Fibroblast of gingiva (primary cell): ENCODE measurements at regions not wholly inside any gene's neighbourhood (a gene's known extent, or its start where the extent isn't known, plus 50 kb on each side); places are given as distances from the start of the nearest gene placed in this dataset.

ENCODE experiments used
- DNase-seq: peaks from one replicate; pipeline ENCODE4 v3.0.0-alpha.2; 2011; ENCODE audit warnings: low read depth

DNA sequence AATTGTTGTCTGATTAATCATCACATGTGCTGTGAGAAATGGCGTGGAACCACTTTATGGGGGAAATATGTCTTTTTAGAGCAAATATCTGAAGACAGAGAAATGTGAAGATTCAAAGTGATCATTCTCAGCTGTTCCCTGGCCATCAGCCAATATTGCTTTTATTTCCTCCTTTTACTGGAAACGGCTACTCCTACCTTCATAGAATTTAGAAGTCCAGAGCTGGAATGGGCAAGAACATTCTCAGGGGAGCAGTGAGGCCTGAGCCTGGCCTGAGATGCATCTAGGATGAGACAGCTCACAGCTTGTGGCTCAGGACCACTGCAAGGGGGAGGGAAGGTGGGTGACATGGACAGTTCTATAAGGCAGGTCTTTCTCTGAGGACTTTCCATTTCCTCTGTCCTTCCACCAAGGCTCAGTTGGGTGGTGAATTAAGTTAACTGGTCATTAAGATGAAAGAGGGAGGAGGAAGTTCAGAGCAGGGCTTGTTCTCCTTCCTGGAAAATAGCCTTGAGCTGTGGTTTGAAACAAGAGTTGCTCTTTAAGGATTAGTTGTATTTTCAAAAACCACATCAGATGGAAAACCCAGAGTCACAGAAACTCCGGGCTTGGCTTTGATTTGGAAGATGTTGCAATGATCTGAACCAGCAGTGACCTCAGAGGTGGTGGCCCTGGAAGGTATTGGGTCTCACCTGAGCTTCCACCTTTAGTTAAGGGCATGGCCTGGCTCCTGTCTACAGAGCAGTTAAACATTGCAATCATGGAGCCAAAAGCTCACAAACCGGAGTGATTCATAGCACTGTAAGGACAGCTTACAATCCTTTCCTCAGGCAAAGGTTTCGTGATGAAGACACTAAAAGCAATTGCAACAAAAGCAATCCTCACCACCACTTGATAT is 144.3 kb downstream of the VAPA start:
- peak; percentile 89 for DNase-seq

DNA sequence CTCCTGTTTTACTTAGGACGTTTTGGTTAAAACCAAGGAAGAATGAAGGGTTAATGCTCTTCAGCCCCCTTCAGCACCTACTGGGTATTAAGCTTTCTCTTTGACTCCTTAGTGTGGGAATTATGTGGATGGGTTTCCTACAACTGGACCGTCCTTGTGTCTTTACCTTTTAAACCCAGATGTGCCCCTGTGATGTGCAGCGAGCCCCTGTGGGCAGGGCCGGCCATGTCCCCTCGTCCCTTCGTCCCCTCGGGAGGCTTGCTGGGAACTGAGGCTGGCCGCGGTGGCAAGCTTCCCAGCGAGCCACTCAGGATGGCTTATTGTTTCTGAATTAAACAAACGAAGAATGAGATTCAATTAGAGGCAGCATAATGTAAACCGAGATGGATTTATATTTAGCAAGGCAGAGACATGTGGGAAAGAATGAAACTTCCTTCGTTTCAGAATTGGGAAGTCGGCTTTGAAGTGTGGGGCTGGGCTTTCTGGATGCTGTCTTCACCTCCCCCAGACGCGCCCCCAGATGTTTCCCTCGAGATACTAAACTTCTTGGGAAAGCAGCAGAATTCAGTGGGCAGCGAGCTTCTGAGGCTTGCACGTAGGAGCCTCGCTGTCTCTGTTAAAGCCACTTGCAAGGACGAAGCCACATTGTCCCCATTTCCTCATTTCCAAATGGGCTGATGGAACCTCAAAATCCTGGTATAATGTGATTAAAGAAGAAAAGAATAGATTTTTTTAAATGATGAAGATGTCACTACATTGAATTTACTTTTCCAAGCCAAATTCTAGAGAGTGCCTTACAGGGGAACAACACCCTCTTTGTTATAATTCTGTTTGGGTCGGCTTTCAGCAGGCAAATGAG is 146.0 kb downstream of the VAPA start:
- peak; percentile 25 for DNase-seq

DNA sequence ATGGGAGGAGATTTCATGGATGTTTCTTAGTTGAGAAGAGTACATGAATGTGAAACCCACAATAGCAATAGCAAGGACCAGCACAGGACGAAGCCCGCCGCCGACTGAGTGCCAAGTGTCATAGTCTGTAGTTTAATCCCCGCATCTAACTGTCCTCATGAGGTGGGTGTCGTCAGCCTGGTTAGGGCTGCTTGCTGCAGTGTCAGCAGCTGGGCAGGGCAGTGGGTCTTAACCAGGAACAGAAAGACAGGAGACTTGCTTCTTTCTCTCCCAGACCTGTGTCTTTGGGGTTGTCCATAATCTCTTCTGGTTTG is 146.6 kb downstream of the VAPA start:
- DNase-seq = no peak

DNA sequence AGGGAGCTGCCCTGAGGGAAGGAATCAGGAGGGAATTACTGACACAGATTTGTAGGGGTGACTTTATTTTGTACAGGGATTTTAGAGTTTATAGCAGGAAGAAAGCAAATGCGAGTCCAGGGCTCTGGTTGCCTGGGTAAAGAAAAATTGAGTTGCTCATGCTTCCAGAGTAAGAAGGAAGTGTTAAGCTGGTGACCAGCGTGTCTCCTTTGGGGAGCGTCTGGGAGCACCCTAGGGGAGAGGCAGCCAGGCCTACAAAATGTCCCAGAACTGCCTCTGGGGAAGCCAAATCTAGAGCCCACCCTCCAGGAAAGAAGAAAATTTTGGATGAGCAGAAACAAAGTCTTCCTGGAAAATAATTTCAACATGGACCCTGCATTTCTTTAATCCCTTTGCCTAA is 147.0 kb downstream of the VAPA start:
- DNase-seq = no peak

DNA sequence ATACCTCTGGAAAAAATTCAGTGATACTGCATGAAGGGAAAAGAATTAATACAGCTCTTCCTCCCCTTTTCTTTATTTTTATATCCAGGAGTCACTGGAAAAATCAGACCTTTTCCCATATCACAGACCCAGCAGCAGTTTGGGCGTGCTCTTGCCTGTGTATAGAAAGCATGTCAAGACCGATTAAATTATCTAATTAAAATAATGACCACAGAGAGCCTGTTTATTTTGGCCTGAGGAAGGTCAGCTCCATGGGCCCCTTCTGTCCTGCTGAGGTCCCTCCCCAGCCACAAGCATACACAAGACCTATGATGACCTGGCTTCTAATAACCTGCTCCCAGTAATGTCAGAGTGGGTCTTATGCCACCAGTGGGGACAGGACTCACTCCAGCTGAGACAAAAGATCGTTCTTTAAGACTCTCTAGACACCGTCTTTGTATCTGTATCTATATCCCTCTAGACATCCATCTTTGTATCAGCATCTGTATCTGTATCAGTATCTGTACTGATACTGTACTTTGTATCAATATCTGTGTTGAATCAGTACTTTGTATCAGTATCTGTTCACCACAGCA is 147.8 kb downstream of the VAPA start:
- no peak for DNase-seq

DNA sequence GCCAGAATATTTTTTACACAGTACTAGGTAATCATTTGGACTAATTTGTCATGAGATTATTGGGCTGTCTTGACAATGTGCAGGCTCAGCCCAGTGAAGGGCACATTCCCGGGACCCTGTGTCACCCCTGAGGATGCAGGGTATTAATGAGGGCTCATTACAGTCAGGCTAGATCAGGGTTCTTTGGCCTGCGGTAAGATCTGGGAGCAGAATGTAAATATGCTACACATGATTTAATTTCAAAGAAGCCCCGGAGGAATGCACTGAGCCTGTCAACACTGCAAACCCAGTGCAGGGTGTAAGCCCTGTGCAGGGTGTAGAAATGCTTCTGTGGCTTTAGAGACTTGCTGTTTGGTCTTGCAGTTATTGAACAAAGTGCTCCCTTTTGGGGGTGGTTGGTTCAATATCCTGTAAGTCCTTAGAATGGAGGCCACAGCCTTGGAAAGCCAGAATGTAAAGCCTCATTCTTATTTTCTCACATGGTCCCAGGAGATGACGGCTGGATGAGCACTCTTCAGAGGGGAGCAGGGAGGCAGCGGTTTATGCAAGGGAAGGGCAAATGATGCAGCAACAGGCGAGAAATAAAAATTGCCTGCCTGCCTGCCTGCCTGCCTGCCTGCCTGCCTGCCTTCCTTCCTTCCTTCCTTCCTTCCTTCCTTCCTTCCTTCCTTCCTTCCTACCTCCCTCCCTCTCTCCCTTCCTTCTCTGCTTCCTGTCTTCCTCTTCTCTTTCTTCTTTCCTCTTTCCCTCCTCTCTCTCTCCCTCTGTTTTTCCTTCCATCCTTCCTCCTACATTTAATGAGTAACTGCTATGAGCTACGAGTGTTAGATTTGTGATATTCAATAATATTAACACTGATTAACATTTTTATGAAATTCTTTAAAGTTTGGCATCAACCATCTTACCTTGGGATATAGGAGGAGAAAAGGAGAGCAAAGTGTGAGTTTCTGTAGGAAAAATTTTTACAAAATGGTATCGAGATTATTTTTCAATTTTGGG is 148.8 kb downstream of the VAPA start:
- peak; percentile 59 for DNase-seq

DNA sequence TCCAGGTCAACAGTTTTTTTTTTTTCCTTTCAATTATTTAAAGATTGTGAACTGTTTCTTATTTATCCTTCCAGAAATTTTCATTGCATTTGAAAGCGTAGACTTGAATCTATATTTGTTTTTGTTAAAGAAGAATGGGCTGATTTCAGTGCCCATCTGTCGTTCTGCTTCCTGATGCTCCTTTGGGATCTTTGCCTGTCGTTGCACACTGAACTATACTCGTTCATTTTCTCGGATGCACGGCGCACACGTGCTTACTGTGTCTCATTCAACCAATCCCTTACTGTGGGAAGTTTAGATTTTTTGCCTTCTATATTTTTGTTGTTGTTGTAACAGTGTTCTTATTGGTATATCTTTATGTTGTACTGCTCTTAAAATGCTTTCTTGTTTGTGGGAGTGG is 149.7 kb downstream of the VAPA start:
- no peak for DNase-seq

DNA sequence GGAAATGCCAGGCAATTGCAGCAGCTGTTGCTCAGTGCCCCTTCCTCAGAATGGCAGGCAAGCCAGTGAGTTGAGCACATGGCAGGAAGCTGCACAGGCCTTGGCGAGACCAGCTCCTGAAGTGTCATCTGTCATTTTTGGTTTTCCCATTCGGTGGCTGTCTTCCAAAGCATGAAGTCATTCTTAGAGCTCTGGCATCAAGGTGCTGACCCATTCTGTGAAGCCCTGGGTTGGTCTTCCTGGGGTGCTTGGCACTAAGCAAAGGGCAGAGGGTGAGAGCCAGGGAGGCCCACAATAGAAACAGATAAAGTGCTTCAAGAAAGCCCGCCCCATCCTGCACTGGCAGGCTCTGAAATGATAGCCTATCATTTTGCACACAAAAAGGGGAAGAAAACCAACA is 150.5 kb downstream of the VAPA start:
- no peak for DNase-seq

DNA sequence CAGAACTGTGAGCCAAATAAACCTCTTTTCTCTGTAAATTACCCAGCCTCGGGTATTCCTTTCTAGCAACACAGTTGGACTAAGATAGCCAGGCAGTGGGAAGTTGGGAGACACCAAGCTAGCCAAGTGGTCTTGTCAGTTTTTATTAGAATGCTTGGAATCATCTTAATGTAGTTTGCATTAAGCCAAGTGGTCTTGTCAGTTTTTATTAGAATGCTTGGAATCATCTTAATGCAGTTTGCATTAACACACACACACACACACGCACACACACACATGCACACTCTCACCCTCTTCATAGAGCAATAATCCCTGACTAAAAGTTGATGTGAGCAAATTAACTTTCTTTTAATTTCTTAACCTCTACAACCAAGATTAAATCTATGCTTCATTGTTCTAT is 151.5 kb downstream of the VAPA start:
- DNase-seq = no peak

DNA sequence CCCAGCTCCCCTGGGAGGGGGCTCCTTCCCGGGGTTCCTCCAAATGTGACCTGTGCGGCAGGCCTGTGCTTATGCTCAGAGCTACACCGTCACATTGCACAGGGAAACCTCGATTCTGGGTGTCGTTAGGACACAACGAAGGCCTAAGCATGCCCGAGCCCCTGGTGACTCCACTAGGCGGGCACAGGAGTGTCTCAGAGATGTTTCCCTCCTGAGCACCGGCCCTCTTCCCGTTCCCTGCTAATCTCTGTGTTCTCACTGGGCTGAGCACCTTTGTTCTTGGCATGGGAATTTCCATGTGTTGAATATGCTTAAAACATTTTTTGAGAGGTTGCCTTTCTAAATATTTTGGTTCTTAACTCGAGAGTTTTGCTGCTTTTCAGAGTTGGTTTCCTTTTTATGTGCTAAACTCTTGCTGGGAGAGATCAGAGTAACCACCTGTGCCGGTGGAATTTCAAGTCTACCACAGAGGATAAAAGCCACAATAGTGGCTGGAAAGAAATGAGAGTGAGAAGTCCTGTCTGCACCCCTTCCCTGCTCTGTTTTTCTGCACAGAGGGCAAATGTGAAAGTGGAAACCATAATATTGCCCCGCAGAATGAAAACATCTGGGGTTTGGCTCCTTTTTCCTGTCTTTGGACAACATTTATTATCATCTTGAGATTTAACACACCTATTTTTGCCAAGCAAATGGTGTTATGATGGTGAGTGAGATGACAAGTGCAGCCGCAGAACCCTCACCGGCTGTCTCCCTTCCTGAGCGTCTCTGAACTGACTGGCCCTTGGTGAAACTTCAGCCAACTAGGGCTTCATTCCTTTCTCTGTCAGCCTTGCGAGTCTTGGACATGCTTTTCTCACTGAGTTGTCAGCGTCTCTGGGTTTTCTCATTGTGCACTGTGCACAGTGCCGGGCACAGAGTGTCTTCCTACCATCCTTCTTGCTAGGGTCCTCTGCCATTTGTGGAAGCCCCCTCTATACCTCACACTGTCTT is 154.1 kb downstream of the VAPA start:
- DNase-seq = no peak

DNA sequence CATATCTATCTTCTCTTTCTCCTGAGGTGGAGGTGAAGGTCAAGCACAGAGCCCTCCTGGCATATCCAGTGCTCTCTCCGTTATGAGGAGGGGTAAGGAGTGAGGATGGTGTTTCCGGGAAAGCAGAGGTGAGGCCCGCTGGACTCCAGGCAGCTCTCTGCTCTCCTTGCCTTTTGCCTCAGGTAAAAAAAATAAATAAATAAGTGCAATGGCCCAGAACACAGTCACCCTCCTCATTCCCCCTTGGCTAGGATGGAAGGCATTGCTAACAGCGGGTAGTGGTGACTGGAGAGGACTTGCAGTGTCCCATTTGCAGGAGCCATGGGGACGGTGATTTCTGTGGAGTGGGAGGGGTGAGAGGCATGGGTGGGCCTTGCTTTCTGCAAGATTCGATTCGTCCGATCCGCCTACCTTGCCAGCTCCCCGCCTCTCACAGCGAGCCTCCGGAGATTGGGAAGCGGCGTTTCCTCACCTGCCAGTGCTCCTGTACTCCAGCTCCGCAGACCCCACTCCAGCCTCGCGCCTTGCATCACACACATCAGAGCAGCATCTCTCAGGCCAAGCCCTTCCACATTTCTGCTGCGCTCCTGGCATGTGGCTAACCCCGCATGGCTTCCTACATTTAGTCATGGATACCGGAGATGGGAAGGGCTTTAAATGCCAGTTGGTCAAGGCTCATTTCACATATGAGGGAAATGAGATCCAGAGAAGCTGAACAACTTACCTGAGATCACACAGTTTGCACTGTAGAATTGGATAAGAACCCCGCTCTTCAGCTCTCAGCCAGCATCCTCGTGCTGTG is 155.2 kb downstream of the VAPA start:
- no peak for DNase-seq

DNA sequence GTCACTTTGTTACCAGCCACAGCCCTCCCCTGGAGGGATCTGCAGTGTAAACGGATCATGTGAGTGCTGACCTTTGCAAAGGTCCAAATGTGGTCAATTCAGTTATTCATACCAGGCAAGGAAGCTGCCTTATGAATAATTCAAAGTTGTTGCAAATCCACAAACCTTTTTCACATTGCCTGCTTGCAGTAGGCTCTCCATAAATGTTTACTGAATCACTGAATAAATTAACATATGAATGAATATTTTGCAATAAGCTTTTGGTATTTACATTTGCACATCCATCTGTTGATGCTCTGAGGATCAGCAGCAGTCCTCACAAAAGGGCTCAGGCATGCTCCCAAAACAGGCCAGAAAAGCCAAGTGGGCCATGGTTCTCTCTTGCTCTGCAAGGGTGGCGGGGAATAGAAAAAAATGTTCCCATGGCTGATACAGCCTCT is 156.8 kb downstream of the VAPA start:
- DNase-seq = peak; percentile 99

DNA sequence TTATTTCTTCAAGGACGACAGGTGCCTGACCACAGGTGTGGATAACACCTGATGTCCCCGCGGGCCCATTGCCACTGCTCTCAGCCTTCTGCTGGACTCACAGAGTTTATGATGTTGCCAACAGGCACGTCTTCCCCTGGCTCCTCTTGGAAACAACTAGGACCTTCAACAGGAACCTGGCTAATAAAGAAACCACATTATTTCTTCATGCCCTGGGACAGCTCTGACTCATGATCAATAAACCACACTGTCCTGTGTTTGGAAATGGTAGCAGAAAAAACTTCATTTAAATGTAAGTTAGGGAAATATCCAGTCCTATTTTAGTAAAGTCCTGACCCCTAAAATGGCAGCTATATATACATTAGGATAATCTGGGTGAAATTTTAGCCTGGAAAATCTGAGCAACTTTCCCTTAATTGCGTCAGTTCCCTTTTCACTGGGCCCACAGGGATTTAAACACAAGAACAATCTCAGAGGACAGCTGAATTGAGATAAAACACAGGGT is 158.9 kb downstream of the VAPA start:
- peak; percentile 86 for DNase-seq

DNA sequence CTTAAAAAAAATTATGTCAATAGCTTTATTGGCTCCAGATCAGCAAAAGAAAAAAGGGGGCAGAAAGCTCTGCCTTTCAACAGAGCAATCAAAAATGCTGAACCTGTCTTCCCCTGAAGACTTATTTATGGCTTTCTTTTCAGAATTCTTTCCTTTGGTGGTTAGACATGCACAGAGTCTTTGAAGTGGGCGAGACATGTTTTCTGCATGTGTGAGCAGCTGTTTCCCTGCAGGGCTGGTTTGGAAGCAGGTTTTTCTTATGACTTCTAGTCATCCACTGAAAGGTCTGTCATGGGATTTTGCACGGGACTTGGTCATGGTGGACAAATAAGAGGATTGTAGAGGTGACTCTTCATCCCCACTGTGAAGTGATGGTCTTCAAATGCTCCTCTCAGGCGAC is 160.3 kb downstream of the VAPA start:
- no peak for DNase-seq

DNA sequence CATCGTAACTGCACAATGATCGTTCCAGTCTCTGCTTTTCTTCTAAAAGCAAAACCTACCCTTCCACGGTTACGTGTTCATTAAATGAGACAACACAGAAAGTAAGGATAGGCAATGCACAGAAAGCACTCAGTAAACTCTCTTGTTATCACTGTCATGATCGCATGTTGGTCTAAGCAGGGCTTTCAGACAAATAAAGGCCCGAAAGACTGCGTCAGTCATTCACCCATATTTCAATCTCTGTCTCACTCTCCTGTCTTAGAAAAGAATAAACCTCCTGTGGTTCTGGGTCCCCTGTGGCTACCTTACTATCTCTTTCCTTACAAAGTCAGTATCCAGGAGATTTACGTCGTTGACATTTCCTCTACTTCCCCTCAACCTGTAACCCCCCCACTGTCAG is 160.9 kb downstream of the VAPA start:
- no peak for DNase-seq

DNA sequence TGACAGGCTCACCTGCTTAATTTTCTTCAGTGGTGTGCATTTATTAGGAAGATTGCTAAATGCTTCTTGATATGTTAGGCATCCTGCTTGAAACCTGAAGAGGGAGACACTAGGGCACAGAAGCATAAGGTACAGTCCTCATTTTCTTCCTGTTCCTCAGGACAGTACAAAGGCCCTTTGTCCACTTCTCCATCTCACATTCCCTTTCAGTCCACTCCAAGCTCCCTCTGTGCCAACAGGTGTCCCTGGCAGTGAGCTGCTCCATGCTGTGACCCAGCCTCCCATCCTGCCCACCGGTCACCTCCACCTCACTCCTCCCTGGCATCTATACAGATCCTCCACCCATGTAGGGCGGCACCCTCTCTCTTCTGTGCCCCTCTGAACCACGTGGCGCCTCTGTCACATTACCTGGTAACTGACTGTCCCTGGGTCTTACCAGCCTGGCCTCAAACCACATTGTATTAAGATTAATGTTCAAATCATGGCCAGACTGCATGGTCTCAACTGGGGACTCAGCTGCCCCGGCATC is 162.8 kb downstream of the VAPA start:
- no peak for DNase-seq

DNA sequence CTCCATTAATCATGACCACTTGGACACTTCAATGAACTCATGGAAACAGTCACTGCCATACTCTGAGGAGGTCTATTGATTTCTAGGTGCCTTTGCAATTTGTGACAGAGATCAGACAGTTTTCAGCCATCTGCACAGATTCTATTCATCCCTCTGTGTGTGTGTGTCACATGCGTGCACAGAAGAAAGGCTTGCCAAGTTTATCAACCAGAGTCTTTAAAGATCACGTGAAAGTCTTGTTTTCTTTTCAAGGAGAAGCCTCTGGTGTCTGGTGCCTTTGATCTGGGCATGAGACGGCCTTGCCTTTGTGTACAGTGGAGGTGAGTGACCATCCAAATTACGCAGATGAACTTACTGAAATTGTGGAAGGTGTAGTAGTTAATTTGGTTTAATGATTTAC is 164.2 kb downstream of the VAPA start:
- DNase-seq = no peak

DNA sequence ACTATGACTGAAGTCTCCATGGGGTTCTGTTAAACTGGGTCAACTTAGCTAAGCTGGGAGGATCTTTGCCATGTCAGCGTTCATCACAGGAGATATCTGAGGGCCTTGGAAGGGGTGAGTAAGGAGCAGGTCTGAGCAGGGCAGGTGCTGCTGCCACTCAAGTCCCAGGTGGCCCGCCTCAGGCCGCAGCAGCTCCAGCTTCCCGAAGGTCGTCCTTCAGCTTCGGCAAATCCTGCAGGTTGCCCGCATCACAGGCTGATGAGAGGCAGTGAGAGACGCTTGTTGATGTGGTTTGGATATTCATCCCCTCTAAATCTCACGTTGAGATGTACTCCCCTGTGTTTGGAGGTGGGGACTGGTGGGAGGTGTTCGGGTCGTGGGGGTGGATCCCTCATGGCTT is 166.6 kb downstream of the VAPA start:
- DNase-seq = no peak

DNA sequence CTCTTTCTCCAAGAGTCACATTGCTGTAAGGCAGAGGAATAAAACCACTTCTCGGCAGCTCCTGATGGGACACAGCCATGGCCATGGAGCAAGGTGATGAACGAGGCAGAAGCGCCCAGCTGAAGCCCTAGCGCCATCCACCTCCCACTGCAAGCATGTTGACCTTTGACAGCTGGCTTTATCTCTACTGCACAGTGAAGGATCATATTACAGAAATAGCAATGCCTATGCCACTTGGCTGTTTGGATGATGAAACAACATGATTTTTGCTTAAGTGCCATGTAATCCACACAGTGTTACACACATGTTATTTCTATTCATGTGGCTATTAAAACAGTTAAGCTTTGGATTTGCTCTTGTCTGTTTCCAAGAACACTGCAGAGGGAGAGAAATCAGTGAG is 167.7 kb downstream of the VAPA start:
- peak; percentile 17 for DNase-seq
